WI38 (cell line): ENCODE measurements at regions not wholly inside any gene's neighbourhood (a gene's known extent, or its start where the extent isn't known, plus 50 kb on each side); places are given as distances from the start of the nearest gene placed in this dataset.

ENCODE experiments used
- H3K4me3 ChIP-seq: 2 replicates; pipeline ENCODE4 v1.5.1; 2011; ENCODE audit warnings: low read depth, mild to moderate bottlenecking, control low read depth, low read length
- TF ChIP-seq, protein P1 (sequence below): IDR thresholded peaks from 2 replicates; pipeline ENCODE4 v1.5.1; 2012; ENCODE audit warnings: low read depth, mild to moderate bottlenecking, control low read depth, low read length

GRCh38 chr19:30745476-30745985 lies 373.3 kb downstream of the ZNF536 start:
- no peak overlapping the region for H3K4me3 ChIP-seq
- TF ChIP-seq, protein P1, sequence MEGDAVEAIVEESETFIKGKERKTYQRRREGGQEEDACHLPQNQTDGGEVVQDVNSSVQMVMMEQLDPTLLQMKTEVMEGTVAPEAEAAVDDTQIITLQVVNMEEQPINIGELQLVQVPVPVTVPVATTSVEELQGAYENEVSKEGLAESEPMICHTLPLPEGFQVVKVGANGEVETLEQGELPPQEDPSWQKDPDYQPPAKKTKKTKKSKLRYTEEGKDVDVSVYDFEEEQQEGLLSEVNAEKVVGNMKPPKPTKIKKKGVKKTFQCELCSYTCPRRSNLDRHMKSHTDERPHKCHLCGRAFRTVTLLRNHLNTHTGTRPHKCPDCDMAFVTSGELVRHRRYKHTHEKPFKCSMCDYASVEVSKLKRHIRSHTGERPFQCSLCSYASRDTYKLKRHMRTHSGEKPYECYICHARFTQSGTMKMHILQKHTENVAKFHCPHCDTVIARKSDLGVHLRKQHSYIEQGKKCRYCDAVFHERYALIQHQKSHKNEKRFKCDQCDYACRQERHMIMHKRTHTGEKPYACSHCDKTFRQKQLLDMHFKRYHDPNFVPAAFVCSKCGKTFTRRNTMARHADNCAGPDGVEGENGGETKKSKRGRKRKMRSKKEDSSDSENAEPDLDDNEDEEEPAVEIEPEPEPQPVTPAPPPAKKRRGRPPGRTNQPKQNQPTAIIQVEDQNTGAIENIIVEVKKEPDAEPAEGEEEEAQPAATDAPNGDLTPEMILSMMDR, result no peak

DNA sequence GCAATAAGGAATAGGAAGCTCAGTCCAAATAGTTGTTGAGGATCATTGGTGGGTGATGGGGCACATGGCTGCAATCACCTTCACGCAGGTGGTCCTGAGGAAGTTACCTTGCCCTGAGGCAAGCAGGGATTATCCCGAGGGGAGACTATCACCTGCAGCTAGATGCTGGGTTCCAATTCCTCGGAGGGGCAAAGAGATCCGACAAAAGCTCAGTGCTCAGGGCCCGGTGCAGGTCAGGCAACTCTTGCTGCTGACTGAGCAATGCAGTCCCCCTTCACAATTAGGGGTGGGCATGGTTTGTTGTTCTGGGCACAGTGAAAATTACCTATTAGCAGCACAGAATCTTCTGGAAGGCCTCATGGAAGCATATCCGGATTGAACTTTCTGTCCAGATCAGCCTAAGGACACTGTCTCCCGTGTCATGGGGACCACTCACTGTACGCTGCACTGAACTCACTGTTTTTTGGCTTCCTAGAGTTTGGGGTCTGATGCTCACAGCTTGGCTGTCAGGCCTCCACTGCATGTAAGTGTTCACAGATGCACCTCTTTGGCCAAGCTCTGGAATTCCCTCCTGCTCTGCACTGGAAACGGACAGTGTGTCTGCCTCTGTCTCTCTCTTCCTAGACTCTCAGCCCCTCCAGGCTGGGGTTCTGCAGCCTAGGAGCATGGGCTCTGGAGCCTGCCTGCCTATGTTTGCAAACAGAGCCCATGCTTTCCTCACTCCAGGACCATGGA lies 372.7 kb downstream of the ZNF536 start:
- TF ChIP-seq, protein P1, result no peak
- H3K4me3 ChIP-seq, result no peak overlapping the region

GRCh38 chr19:30743702-30744101 lies 371.5 kb downstream of the ZNF536 start:
- TF ChIP-seq, protein P1, result no peak
- no peak overlapping the region for H3K4me3 ChIP-seq

DNA sequence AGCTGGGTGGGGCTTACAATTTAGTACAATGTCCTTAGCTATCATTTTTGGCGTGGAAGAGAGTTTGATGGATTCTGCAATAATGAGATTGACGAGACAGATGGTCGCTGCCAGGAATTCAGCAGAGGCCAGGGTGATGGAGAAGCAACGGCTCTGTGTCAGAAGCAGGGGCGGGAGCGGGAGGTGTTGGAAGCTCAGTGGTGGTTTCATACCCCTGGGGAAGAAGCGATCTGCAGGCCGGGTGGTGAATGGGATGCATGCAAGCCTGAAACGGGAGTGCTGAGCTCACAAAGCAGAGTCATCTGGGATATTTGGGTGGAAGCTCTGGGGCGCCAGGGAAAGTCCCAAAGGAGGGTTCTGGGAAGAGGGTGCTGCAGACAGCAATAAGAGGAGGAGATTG lies 370.8 kb downstream of the ZNF536 start:
- TF ChIP-seq, protein P1, result no peak
- no peak overlapping the region for H3K4me3 ChIP-seq

GRCh38 chr19:30742406-30742938 lies 370.3 kb downstream of the ZNF536 start:
- TF ChIP-seq, protein P1, result no peak
- no peak overlapping the region for H3K4me3 ChIP-seq

- TF ChIP-seq, protein P1, result no peak
- no peak overlapping the region for H3K4me3 ChIP-seq
These were observed 369.4 kb downstream of the ZNF536 start for GRCh38 chr19:30741566-30741965.

- no peak overlapping the region for H3K4me3 ChIP-seq
These were observed 367.2 kb downstream of the ZNF536 start for GRCh38 chr19:30739394-30739793.

More at GRCh38 chr19:30739394-30739793, 367.2 kb downstream of the ZNF536 start:
- TF ChIP-seq, protein P1, result no peak
